ENCODE measurements at regions not wholly inside any gene's neighbourhood (a gene's known extent, or its start where the extent isn't known, plus 50 kb on each side); places are given as distances from the start of the nearest gene placed in this dataset.

- no TSS peak for BruUV-seq (replicated peaks)
Observed at GRCh38 chr3:22685597-22685996, 517.5 kb upstream of the UBE2E2 start.

GRCh38 chr3:22691407-22691806 is 511.7 kb upstream of the UBE2E2 start:
- TF ChIP-seq, protein P1, sequence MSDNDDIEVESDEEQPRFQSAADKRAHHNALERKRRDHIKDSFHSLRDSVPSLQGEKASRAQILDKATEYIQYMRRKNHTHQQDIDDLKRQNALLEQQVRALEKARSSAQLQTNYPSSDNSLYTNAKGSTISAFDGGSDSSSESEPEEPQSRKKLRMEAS (IDR thresholded peaks at IDR 0.05; ENCODE audit: insufficient read depth, insufficient read length) = no peak
- Histone ChIP-seq H3K79me2 (ENCODE audit: control insufficient read depth, insufficient read depth, low read length) (no peaks in the 10 kb centered on the region), H2AFZ (ENCODE audit: low read depth, low read length) (no peak overlapping the region), H3K27me3 (ENCODE audit: control insufficient read depth in 2 of 2, insufficient read depth in 2 of 2, low read length in 2 of 2) (no peaks in the 10 kb centered on the region), H3K9ac (replicated peaks; ENCODE audit: extremely low read depth, insufficient read depth, low read length) (no peak overlapping the region), H3K27ac (ENCODE audit: insufficient read depth, low read depth, low read length) (no peak overlapping the region), H3K36me3 (ENCODE audit: control insufficient read depth in 2 of 2, extremely low read depth in 1 of 2, insufficient read depth in 2 of 2, low read length in 2 of 2) (no peaks in the 10 kb centered on the region), H3K9me3 (replicated peaks; ENCODE audit: control insufficient read depth, insufficient read depth, low read length) (peaks cover 3% of the 10 kb centered on the region), H3K4me1 (ENCODE audit: control insufficient read depth, extremely low read depth, insufficient read depth, low read length) (no peaks in the 10 kb centered on the region), H3K4me3 (replicated peaks in 1 of 3; ENCODE audit: insufficient read depth in 1 of 3, low read depth in 1 of 3, low read length in 3 of 3) (no peak overlapping the region), H3K4me2 (ENCODE audit: insufficient read depth, low read length) (no peak overlapping the region), H4K20me1 (replicated peaks; ENCODE audit: control insufficient read depth, extremely low read depth, insufficient read depth, low read length) (no peaks in the 10 kb centered on the region), H3K9me1 (replicated peaks; ENCODE audit: control insufficient read depth, extremely low read depth, insufficient read depth, low read length) (no peaks in the 10 kb centered on the region)
- ChIA-PET CTCF (no interaction called here), POLR2A (no interaction called here)
- no TSS peak for BruUV-seq (replicated peaks)
- intact Hi-C loops (cut with micrococcal nuclease) (no loop called here), dilution Hi-C loops (cut with MboI; ENCODE audit: extremely low pct_ligation_motif_present, low sequenced_read_pairs) (no loop called here)
- FAIRE-seq (no peak), DNase-seq (ENCODE audit: low read depth, low spot score) (no peak)

More at GRCh38 chr3:22685597-22685996, 517.5 kb upstream of the UBE2E2 start:
- no peak overlapping the region for H3K4me2 ChIP-seq (ENCODE audit: insufficient read depth, low read length)
- no peak for FAIRE-seq
- H3K27me3 ChIP-seq (ENCODE audit: control insufficient read depth in 2 of 2, insufficient read depth in 2 of 2, low read length in 2 of 2) = no peaks in the 10 kb centered on the region
- H3K27ac ChIP-seq (ENCODE audit: insufficient read depth, low read depth, low read length) = no peak overlapping the region
- dilution Hi-C loops (cut with MboI; ENCODE audit: extremely low pct_ligation_motif_present, low sequenced_read_pairs) = no loop called here
- H3K9ac ChIP-seq (replicated peaks; ENCODE audit: extremely low read depth, insufficient read depth, low read length) = no peak overlapping the region
- H3K4me1 ChIP-seq (ENCODE audit: control insufficient read depth, extremely low read depth, insufficient read depth, low read length) = no peaks in the 10 kb centered on the region
- DNase-seq (ENCODE audit: low read depth, low spot score) = no peak
- TF ChIP-seq JUN (IDR thresholded peaks at IDR 0.05; ENCODE audit: borderline replicate concordance, insufficient read depth, insufficient read length, low read depth) (no peak), POLR2A (IDR thresholded peaks at IDR 0.05; ENCODE audit: low read depth, low read length) (no peak), FOS (IDR thresholded peaks at IDR 0.05; ENCODE audit: borderline replicate concordance, insufficient read depth, low read length) (no peak), POLR2AphosphoS5 (IDR thresholded peaks at IDR 0.05; ENCODE audit: insufficient read depth, low read depth, low read length) (no peak), CTCF (IDR thresholded peaks at IDR 0.05; ENCODE audit: extremely low read depth in 1 of 2, insufficient read depth in 1 of 2, low read depth in 1 of 2, low read length in 2 of 2) (no peak)
- no peaks in the 10 kb centered on the region for H3K9me1 ChIP-seq (replicated peaks; ENCODE audit: control insufficient read depth, extremely low read depth, insufficient read depth, low read length)
- H4K20me1 ChIP-seq (replicated peaks; ENCODE audit: control insufficient read depth, extremely low read depth, insufficient read depth, low read length) = no peaks in the 10 kb centered on the region
- H2AFZ ChIP-seq (ENCODE audit: low read depth, low read length) = no peak overlapping the region
- ChIA-PET CTCF (no interaction called here), POLR2A (no interaction called here)
- no peaks in the 10 kb centered on the region for H3K79me2 ChIP-seq (ENCODE audit: control insufficient read depth, insufficient read depth, low read length)
- H3K4me3 ChIP-seq (replicated peaks in 1 of 3; ENCODE audit: insufficient read depth in 1 of 3, low read depth in 1 of 3, low read length in 3 of 3) = no peak overlapping the region
- intact Hi-C loops (cut with micrococcal nuclease) = no loop called here
- no peaks in the 10 kb centered on the region for H3K36me3 ChIP-seq (ENCODE audit: control insufficient read depth in 2 of 2, extremely low read depth in 1 of 2, insufficient read depth in 2 of 2, low read length in 2 of 2)
- peaks cover 2% of the 10 kb centered on the region for H3K9me3 ChIP-seq (replicated peaks; ENCODE audit: control insufficient read depth, insufficient read depth, low read length)

All from endothelial cell of umbilical vein (primary cell).